HG02870 (cell line): ENCODE measurements at regions not wholly inside any gene's neighbourhood (a gene's known extent, or its start where the extent isn't known, plus 50 kb on each side); places are given as distances from the start of the nearest gene placed in this dataset.

Experiments used
- ATAC-seq: cut with Tn5 transposase; IDR thresholded peaks from one replicate; pipeline ENCODE4 v1.9.1; 2021; ENCODE audit warnings: mild to moderate bottlenecking, moderate library complexity; ENCODE audit not compliant: unreplicated experiment

- no peak for ATAC-seq
Observed at GRCh38 chr1:232260861-232261260, 369.1 kb downstream of the SIPA1L2 start.

GRCh38 chr1:232260045-232260444 lies 369.9 kb downstream of the SIPA1L2 start:
- no peak for ATAC-seq

GRCh38 chr1:232259333-232259732 lies 370.6 kb downstream of the SIPA1L2 start:
- no peak for ATAC-seq

GRCh38 chr1:232252546-232253118 lies 377.3 kb downstream of the SIPA1L2 start:
- ATAC-seq, result no peak

GRCh38 chr1:232250838-232251237 lies 379.1 kb downstream of the SIPA1L2 start:
- ATAC-seq, result no peak

GRCh38 chr1:232249861-232250777 lies 379.8 kb downstream of the SIPA1L2 start:
- ATAC-seq, result no peak

- no peak for ATAC-seq
Observed at GRCh38 chr1:232249339-232249738, 380.6 kb downstream of the SIPA1L2 start.

GRCh38 chr1:232248276-232248820 lies 381.6 kb downstream of the SIPA1L2 start:
- no peak for ATAC-seq

GRCh38 chr1:232247669-232248068 lies 382.3 kb downstream of the SIPA1L2 start:
- ATAC-seq, result no peak

- ATAC-seq, result no peak
Observed at GRCh38 chr1:232244426-232244825, 385.5 kb downstream of the SIPA1L2 start.

- ATAC-seq, result no peak
Observed at GRCh38 chr1:232239998-232240397, 389.9 kb downstream of the SIPA1L2 start.

- no peak for ATAC-seq
Observed at GRCh38 chr1:232239522-232239921, 390.4 kb downstream of the SIPA1L2 start.

GRCh38 chr1:232238009-232238408 lies 391.9 kb downstream of the SIPA1L2 start:
- ATAC-seq, result no peak

GRCh38 chr1:232227306-232227705 lies 402.6 kb downstream of the SIPA1L2 start:
- no peak for ATAC-seq

- ATAC-seq, result no peak
Observed at GRCh38 chr1:232226197-232226712, 403.7 kb downstream of the SIPA1L2 start.

GRCh38 chr1:232225336-232226131 lies 404.4 kb downstream of the SIPA1L2 start:
- no peak for ATAC-seq

- no peak for ATAC-seq
Observed at GRCh38 chr1:232223887-232224286, 406.0 kb downstream of the SIPA1L2 start.

GRCh38 chr1:232223183-232223708 lies 406.7 kb downstream of the SIPA1L2 start:
- ATAC-seq, result no peak

- no peak for ATAC-seq
Observed at GRCh38 chr1:232222614-232223013, 407.3 kb downstream of the SIPA1L2 start.

- ATAC-seq, result no peak
Observed at GRCh38 chr1:232221802-232222499, 408.0 kb downstream of the SIPA1L2 start.
